IMR-90 (cell line): ENCODE measurements at regions not wholly inside any gene's neighbourhood (a gene's known extent, or its start where the extent isn't known, plus 50 kb on each side); places are given as distances from the start of the nearest gene placed in this dataset.

Source experiments
- ATAC-seq: fragments of 200-7000 bp; cut with Tn5 transposase; 2 replicates; pipeline ENCODE4 v1.9.1; 2020; ENCODE audit warnings: low read depth, mild to moderate bottlenecking, moderate library complexity
- BruUV-seq: library from RNA; stranded (reverse); fragments of 400-500 nt; replicated peaks from 2 replicates; lab custom pipeline; 2021; lab: Mats Ljungman, UMichigan
- CTCF ChIA-PET: fragments of 300-600 bp; formaldehyde crosslinking; extraction: SDS; loops from one replicate; lab custom pipeline; 2021; ENCODE audit warnings: antibody characterized with exemption; lab: Yijun Ruan, JAX
- POLR2A ChIA-PET: fragments of 300-600 bp; sonication (Branson Sonifier 250); formaldehyde crosslinking; loops from one replicate; lab custom pipeline; 2022; ENCODE audit warnings: antibody characterized with exemption; ENCODE audit not compliant: unreplicated experiment; lab: Charles Lee
- DNase-seq: peaks from one replicate; pipeline ENCODE4 v3.0.0; 2013
- H2AFZ ChIP-seq: replicated peaks from 2 replicates; pipeline ENCODE3; 2013; ENCODE audit warnings: low read length, mild to moderate bottlenecking; ENCODE audit not compliant: poor library complexity
- H2AK5ac ChIP-seq: 2 replicates; pipeline ENCODE4 v1.6.1; 2013; ENCODE audit warnings: low read depth, low read length, inconsistent platforms
- H2AK9ac ChIP-seq: replicated peaks from 2 replicates; pipeline ENCODE3; 2013; ENCODE audit warnings: mild to moderate bottlenecking, low read depth, low read length, moderate library complexity; ENCODE audit not compliant: poor library complexity
- H2BK120ac ChIP-seq: 2 replicates; pipeline ENCODE4 v1.6.1; 2013; ENCODE audit warnings: low read depth, low read length, inconsistent platforms
- H2BK15ac ChIP-seq: 3 replicates; pipeline ENCODE4 v1.6.1; 2013; ENCODE audit warnings: low read depth, low read length, inconsistent platforms
- H2BK20ac ChIP-seq: 2 replicates; pipeline ENCODE4 v1.6.1; 2013; ENCODE audit warnings: low read depth, mild to moderate bottlenecking, inconsistent platforms, low read length, moderate library complexity
- H2BK5ac ChIP-seq: 2 replicates; pipeline ENCODE4 v1.6.1; 2013; ENCODE audit warnings: mild to moderate bottlenecking, low read depth, low read length, inconsistent platforms; ENCODE audit not compliant: poor library complexity, severe bottlenecking
- H3K14ac ChIP-seq: replicated peaks from 2 replicates; pipeline ENCODE4 v1.6.1; 2013; ENCODE audit warnings: low read depth, low read length, inconsistent platforms
- H3K18ac ChIP-seq: 2 replicates; pipeline ENCODE4 v1.6.1; 2013; ENCODE audit warnings: low read depth, low read length, control low read depth
- H3K23ac ChIP-seq: 2 replicates; pipeline ENCODE4 v1.6.1; 2013; ENCODE audit warnings: low read depth, low read length, inconsistent platforms
- H3K27ac ChIP-seq: 2 replicates; pipeline ENCODE4 v1.5.1; 2013; ENCODE audit warnings: mild to moderate bottlenecking, control low read depth, low read length; ENCODE audit not compliant: insufficient read depth
- H3K27me3 ChIP-seq: 2 replicates; pipeline ENCODE4 v1.6.1; 2013; ENCODE audit warnings: low read length; ENCODE audit not compliant: control insufficient read depth, insufficient read depth
- H3K36me3 ChIP-seq: 2 replicates; pipeline ENCODE4 v1.6.1; 2013; ENCODE audit warnings: low read length, mixed read lengths; ENCODE audit not compliant: control insufficient read depth, insufficient read depth
- H3K4ac ChIP-seq: 2 replicates; pipeline ENCODE4 v1.6.1; 2013; ENCODE audit warnings: low read depth, low read length, inconsistent platforms
- H3K4me1 ChIP-seq: 2 replicates; pipeline ENCODE4 v1.6.1; 2013; ENCODE audit warnings: low read length, mixed read lengths; ENCODE audit not compliant: control insufficient read depth, insufficient read depth
- H3K4me2 ChIP-seq: 2 replicates; pipeline ENCODE4 v1.6.1; 2013; ENCODE audit warnings: low read depth, mild to moderate bottlenecking, control low read depth, low read length, moderate library complexity
- H3K4me3 ChIP-seq: 2 replicates; pipeline ENCODE4 v1.5.1; 2013; ENCODE audit warnings: low read depth, mild to moderate bottlenecking, control low read depth, low read length, moderate library complexity; ENCODE audit not compliant: insufficient read depth
- H3K56ac ChIP-seq: 2 replicates; pipeline ENCODE4 v1.6.1; 2013; ENCODE audit warnings: low read length, inconsistent platforms; ENCODE audit not compliant: insufficient read depth; ENCODE audit errors: extremely low read depth
- H3K79me1 ChIP-seq, 2 experiments: 2 replicates each; pipeline ENCODE4 v1.6.1; 2013; ENCODE audit warnings: low read length in 2 of 2, inconsistent platforms in 1 of 2, low read depth in 1 of 2
- H3K9ac ChIP-seq: 2 replicates; pipeline ENCODE4 v1.6.1; 2013; ENCODE audit warnings: low read depth, low read length, control low read depth
- H3K9me1 ChIP-seq: 2 replicates; pipeline ENCODE4 v1.6.1; 2013; ENCODE audit warnings: low read length, inconsistent platforms; ENCODE audit not compliant: insufficient read depth
- H3K9me3 ChIP-seq: 2 replicates; pipeline ENCODE4 v1.6.1; 2013; ENCODE audit warnings: low read length; ENCODE audit not compliant: control insufficient read depth, insufficient read depth
- H4K20me1 ChIP-seq: 2 replicates; pipeline ENCODE4 v1.6.1; 2013; ENCODE audit warnings: low read length, inconsistent platforms; ENCODE audit not compliant: insufficient read depth
- H4K5ac ChIP-seq: 2 replicates; pipeline ENCODE4 v1.6.1; 2013; ENCODE audit warnings: mild to moderate bottlenecking, low read depth, low read length, control low read depth
- H4K8ac ChIP-seq, 2 experiments: 2 replicates each; pipeline ENCODE4 v1.6.1; 2013; ENCODE audit warnings: low read depth in 2 of 2, low read length in 2 of 2, control low read depth in 1 of 2, inconsistent platforms in 1 of 2
- H4K91ac ChIP-seq: 2 replicates; pipeline ENCODE4 v1.6.1; 2013; ENCODE audit warnings: low read depth, low read length, inconsistent platforms; ENCODE audit not compliant: insufficient read depth
- CTCF ChIP-seq: conservative IDR thresholded peaks from 2 replicates; pipeline ENCODE4 v1.5.1; 2012; ENCODE audit warnings: mild to moderate bottlenecking, low read depth, low read length, improper control_type of control experiment
- FOS ChIP-seq: fragments of 150-350 bp; IDR thresholded peaks from 2 replicates; pipeline ENCODE4 v1.6.1; 2016; ENCODE audit warnings: low read depth, low read length
- POLR2A ChIP-seq: IDR thresholded peaks from 2 replicates; pipeline ENCODE4 v1.6.1; 2012; ENCODE audit warnings: mild to moderate bottlenecking, low read depth, low read length
- RAD21 ChIP-seq: IDR thresholded peaks from 2 replicates; pipeline ENCODE4 v1.6.1; 2012; ENCODE audit warnings: low read length, improper control_type of control experiment
- WGBS, 2 experiments: methylation state at CpG; one replicate each; pipeline versions ENCODE4 v1.1.5 to v1.1.7; 2013; ENCODE audit warnings: missing lambda C conversion rate in 2 of 2; ENCODE audit not compliant: insufficient read length in 1 of 2; ENCODE audit errors: extremely low coverage in 2 of 2; 5-methylcytosine and 5-hydroxymethylcytosine counted together
- dilution Hi-C: fragments of 300-500 bp; cut with HindIII; formaldehyde crosslinking; loops from one replicate; pipeline ENCODE4 v1.14.3; 2018; ENCODE audit warnings: low sequenced_read_pairs; ENCODE audit not compliant: unreplicated experiment
- in situ Hi-C: fragments of 300-500 bp; cut with MboI; formaldehyde crosslinking; loops from 3 replicates; pipeline ENCODE4 v1.14.3; 2019; ENCODE audit warnings: low sequenced_read_pairs, inconsistent platforms, mixed read lengths
- intact Hi-C: fragments of 100-400 bp; cut with micrococcal nuclease; formaldehyde crosslinking; loops from 2 replicates; pipeline ENCODE4 v1.10.0; 2022

- DNase-seq (peak; percentile 74), ATAC-seq (peak; percentile 98)
- CTCF ChIA-PET, result no interaction called here
- 0 out of 2 replicates have a peak, but pooled peaks cover 2% of the 10 kb centered on the region for H3K9me1 ChIP-seq
- no peak overlapping the region for H2BK120ac ChIP-seq
- TF ChIP-seq FOS (0 out of 2 replicates have a peak, but pooled peaks have one; percentile 22), RAD21 (no peak), CTCF (no peak), POLR2A (no peak)
- no peak overlapping the region for H3K18ac ChIP-seq
- H4K8ac ChIP-seq, result no peak overlapping the region
- POLR2A ChIA-PET, result no interaction called here
- WGBS, 2 experiments, result no CpG with 5 or more reads among the region's 4 CpGs
- no peak overlapping the region for H3K4me3 ChIP-seq
- no peaks in the 10 kb centered on the region for H3K9me3 ChIP-seq
- H3K9ac ChIP-seq, result no peak overlapping the region
- no peak overlapping the region for H3K56ac ChIP-seq
- no peak overlapping the region for H4K5ac ChIP-seq
- no peak overlapping the region for H2AK9ac ChIP-seq
- dilution Hi-C loops (no loop called here), intact Hi-C loops (loop anchor here (10.0 kb wide), 1 partner anchor 340 kb away; no protein-coding TSS in a partner anchor), in situ Hi-C loops (no loop called here)
- H4K91ac ChIP-seq, result no peak overlapping the region
- H3K23ac ChIP-seq, result no peak overlapping the region
- peak overlapping the region; percentile 72; the same call in 1 of the 2 replicates for H3K4me2 ChIP-seq
- BruUV-seq, result no TSS peak
- no peaks in the 10 kb centered on the region for H3K36me3 ChIP-seq
- H4K20me1 ChIP-seq, result no peaks in the 10 kb centered on the region
- H2AK5ac ChIP-seq, result no peak overlapping the region
- no peaks in the 10 kb centered on the region for H3K27me3 ChIP-seq
- no peak overlapping the region for H3K4ac ChIP-seq
- H3K27ac ChIP-seq, result no peak overlapping the region; the same call in 1 of the 2 replicates
- no peaks in the 10 kb centered on the region for H3K4me1 ChIP-seq
- no peak overlapping the region for H2BK20ac ChIP-seq
- H2AFZ ChIP-seq, result no peak overlapping the region
- no peak overlapping the region for H2BK15ac ChIP-seq
- H2BK5ac ChIP-seq, result peak overlapping the region; percentile 94
- H3K79me1 ChIP-seq, result no peaks in the 10 kb centered on the region
- H3K14ac ChIP-seq, result no peak overlapping the region
These were observed 74.8 kb upstream of the NAALADL2 start for GRCh38 chr3:174784206-174784934.
